Activated B cell treated with CpG ODN at 0.5 μM for 24 hours (primary cell): ENCODE measurements at regions not wholly inside any gene's neighbourhood (a gene's known extent, or its start where the extent isn't known, plus 50 kb on each side); places are given as distances from the start of the nearest gene placed in this dataset.

Source experiments
- ATAC-seq: fragments of 200-7000 bp; cut with Tn5 transposase; one replicate; pipeline ENCODE4 v1.10.0; 2021; ENCODE audit warnings: low read depth, mild to moderate bottlenecking, moderate library complexity
- CTCF ChIA-PET: fragments of 350-600 bp; sonication (Branson Sonifier 250); formaldehyde crosslinking; loops from one replicate; lab custom pipeline; 2021; ENCODE audit warnings: antibody characterized with exemption; lab: Charles Lee
- POLR2A ChIA-PET: fragments of 350-600 bp; sonication (Branson Sonifier 250); formaldehyde crosslinking; loops from one replicate; lab custom pipeline; 2021; ENCODE audit warnings: antibody characterized with exemption; lab: Charles Lee
- DNase-seq: peaks from one replicate; pipeline ENCODE4 v3.0.0; 2022
- H3K27ac Mint-ChIP-seq: one replicate; pipeline ENCODE4 v1.8.0; 2020; ENCODE audit warnings: mixed read lengths
- H3K27me3 Mint-ChIP-seq: one replicate; pipeline ENCODE4 v1.8.0; 2021; ENCODE audit warnings: mixed read lengths
- H3K36me3 Mint-ChIP-seq: one replicate; pipeline ENCODE4 v1.8.0; 2021; ENCODE audit warnings: low read depth, mixed read lengths
- H3K4me1 Mint-ChIP-seq: one replicate; pipeline ENCODE4 v1.8.0; 2021; ENCODE audit warnings: mixed read lengths
- H3K4me3 Mint-ChIP-seq: one replicate; pipeline ENCODE4 v1.8.0; 2020; ENCODE audit warnings: mild to moderate bottlenecking, mixed read lengths
- H3K9me3 Mint-ChIP-seq: one replicate; pipeline ENCODE4 v1.8.0; 2020; ENCODE audit warnings: mixed read lengths
- CTCF ChIP-seq: fragments of 200-600 bp; IDR thresholded peaks from one replicate; pipeline ENCODE4 v1.8.0; 2022; ENCODE audit warnings: antibody characterized with exemption, mild to moderate bottlenecking
- intact Hi-C: fragments of 100-400 bp; cut with micrococcal nuclease; formaldehyde crosslinking; loops from one replicate; pipeline ENCODE4 v1.15.1; 2024

- ATAC-seq (no peak), DNase-seq (no peak)
- H3K27me3 Mint-ChIP-seq, result no peaks in the 10 kb centered on the region
- H3K4me3 Mint-ChIP-seq, result no peak overlapping the region
- peak overlapping the region; percentile 32 for H3K27ac Mint-ChIP-seq
- TF ChIP-seq CTCF, result no peak
- intact Hi-C loops, result no loop called here
- CTCF ChIA-PET, result no interaction called here
- peaks cover 8% of the 10 kb centered on the region for H3K36me3 Mint-ChIP-seq
- POLR2A ChIA-PET, result interaction anchor here (0.6 kb wide), 1 partner anchor 244 kb away, joined by 4 read pairs; no protein-coding TSS in a partner anchor
- no peaks in the 10 kb centered on the region for H3K9me3 Mint-ChIP-seq
- H3K4me1 Mint-ChIP-seq, result peaks cover 28% of the 10 kb centered on the region
These were observed 136.7 kb upstream of the CARMIL1 start for GRCh38 chr6:25142506-25142905.

- H3K4me3 Mint-ChIP-seq, result no peak overlapping the region
- POLR2A ChIA-PET, result no interaction called here
- intact Hi-C loops, result no loop called here
These were observed 134.3 kb upstream of the CARMIL1 start for GRCh38 chr6:25144919-25145318.

GRCh38 chr6:25147223-25147622, 132.0 kb upstream of the CARMIL1 start:
- Mint-ChIP-seq H3K9me3 (peaks cover 5% of the 10 kb centered on the region), H3K36me3 (no peaks in the 10 kb centered on the region), H3K27ac (peak overlapping the region; percentile 62), H3K4me3 (peak overlapping the region; percentile 24), H3K27me3 (no peaks in the 10 kb centered on the region), H3K4me1 (peaks cover 17% of the 10 kb centered on the region)
- DNase-seq (no peak), ATAC-seq (peak; percentile 89)
- no peak for TF ChIP-seq CTCF
- POLR2A ChIA-PET, result interaction anchor here (1.9 kb wide), 1 partner anchor 9 kb away, joined by 15 read pairs; no protein-coding TSS in a partner anchor
- CTCF ChIA-PET, result interaction anchor here (1.2 kb wide), 1 partner anchor 9 kb away, joined by 4 read pairs; no protein-coding TSS in a partner anchor
- intact Hi-C loops, result loop anchor here (1.0 kb wide), 1 partner anchor 9 kb away; no protein-coding TSS in a partner anchor

More at GRCh38 chr6:25144919-25145318, 134.3 kb upstream of the CARMIL1 start:
- Mint-ChIP-seq H3K27ac (no peak overlapping the region), H3K9me3 (peaks cover 5% of the 10 kb centered on the region), H3K36me3 (no peaks in the 10 kb centered on the region), H3K4me1 (peaks cover 17% of the 10 kb centered on the region), H3K27me3 (no peaks in the 10 kb centered on the region)
- ATAC-seq (no peak), DNase-seq (no peak)
- CTCF ChIA-PET, result no interaction called here
- no peak for TF ChIP-seq CTCF

- TF ChIP-seq CTCF, result no peak
- intact Hi-C loops, result no loop called here
- ATAC-seq (no peak), DNase-seq (no peak)
- Mint-ChIP-seq H3K36me3 (no peaks in the 10 kb centered on the region), H3K9me3 (peaks cover 5% of the 10 kb centered on the region), H3K4me3 (no peak overlapping the region), H3K4me1 (peaks cover 17% of the 10 kb centered on the region), H3K27ac (no peak overlapping the region), H3K27me3 (no peaks in the 10 kb centered on the region)
- ChIA-PET POLR2A (no interaction called here), CTCF (no interaction called here)
These were observed 129.1 kb upstream of the CARMIL1 start for GRCh38 chr6:25150031-25150430.

- Mint-ChIP-seq H3K4me3 (no peak overlapping the region), H3K4me1 (peaks cover 22% of the 10 kb centered on the region), H3K9me3 (peaks cover 5% of the 10 kb centered on the region), H3K36me3 (no peaks in the 10 kb centered on the region), H3K27ac (no peak overlapping the region), H3K27me3 (no peaks in the 10 kb centered on the region)
- CTCF ChIA-PET, result no interaction called here
- DNase-seq, result no peak
- POLR2A ChIA-PET, result no interaction called here
- no peak for ATAC-seq
- intact Hi-C loops, result no loop called here
- no peak for TF ChIP-seq CTCF
These were observed 128.3 kb upstream of the CARMIL1 start for GRCh38 chr6:25150863-25151262.
